SU-DHL-6 (cell line): ENCODE measurements at regions not wholly inside any gene's neighbourhood (a gene's known extent, or its start where the extent isn't known, plus 50 kb on each side); places are given as distances from the start of the nearest gene placed in this dataset.

ENCODE experiments used
- H2AFZ ChIP-seq: fragments of 200-600 bp; sonication (generic); 2 replicates; pipeline ENCODE4 v1.6.1; 2014; ENCODE audit warnings: low read depth, mild to moderate bottlenecking, moderate library complexity, mixed read lengths, antibody characterized with exemption, low read length; ENCODE audit not compliant: severe bottlenecking
- H3F3A ChIP-seq: fragments of 200-600 bp; shearing (Covaris generic); 2 replicates; pipeline ENCODE4 v1.6.0; 2016; ENCODE audit warnings: antibody characterized with exemption, mild to moderate bottlenecking; ENCODE audit not compliant: insufficient read depth
- H3K27ac ChIP-seq: fragments of 200-600 bp; sonication (generic); 2 replicates; pipeline ENCODE4 v1.5.1; 2016; ENCODE audit warnings: low read depth, mild to moderate bottlenecking, low read length, moderate library complexity, mixed read lengths
- H3K27me3 ChIP-seq: fragments of 200-600 bp; sonication (generic), shearing (Covaris generic); 2 replicates; pipeline ENCODE4 v1.6.0; 2014; ENCODE audit warnings: mild to moderate bottlenecking, low read length
- H3K36me3 ChIP-seq: fragments of 200-600 bp; sonication (generic); 2 replicates; pipeline ENCODE4 v1.6.1; 2014; ENCODE audit warnings: mild to moderate bottlenecking, low read length, mixed read lengths
- H3K4me2 ChIP-seq: fragments of 300-600, 200-600 bp; shearing (Covaris generic), sonication (generic); 2 replicates; pipeline ENCODE4 v1.6.0; 2014; ENCODE audit warnings: low read length, low read depth, mild to moderate bottlenecking; ENCODE audit not compliant: poor library complexity, severe bottlenecking
- H3K4me3 ChIP-seq: fragments of 200-600 bp; sonication (generic); 2 replicates; pipeline ENCODE4 v1.5.1; 2014; ENCODE audit warnings: antibody characterized with exemption, low read length, mild to moderate bottlenecking, mixed read lengths; ENCODE audit not compliant: insufficient read depth, poor library complexity, severe bottlenecking
- H3K79me2 ChIP-seq: fragments of 200-600 bp; sonication (generic); 2 replicates; pipeline ENCODE4 v1.6.1; 2014; ENCODE audit warnings: mild to moderate bottlenecking, low read length, moderate library complexity; ENCODE audit not compliant: insufficient read depth
- H3K9ac ChIP-seq: fragments of 200-600 bp; sonication (generic); 2 replicates; pipeline ENCODE4 v1.7.0; 2014; ENCODE audit warnings: mild to moderate bottlenecking, low read length
- H3K9me2 ChIP-seq: fragments of 200-600 bp; sonication (generic); replicated peaks from 2 replicates; pipeline ENCODE4 v1.6.1; 2014; ENCODE audit warnings: low read length; ENCODE audit not compliant: insufficient read depth
- H3K9me3 ChIP-seq: fragments of 200-600 bp; sonication (generic); 2 replicates; pipeline ENCODE4 v1.6.1; 2014; ENCODE audit warnings: low read length, mixed read lengths; ENCODE audit not compliant: insufficient read depth
- H4K20me1 ChIP-seq: fragments of 200-600 bp; sonication (generic); 2 replicates; pipeline ENCODE4 v1.6.1; 2014; ENCODE audit warnings: low read depth, mild to moderate bottlenecking, antibody characterized with exemption, low read length, moderate library complexity, mixed read lengths
- EZH2phosphoT487 ChIP-seq: fragments of 200-600 bp; sonication (generic), shearing (Covaris generic); conservative IDR thresholded peaks from 2 replicates; pipeline ENCODE4 v1.6.1; 2018; ENCODE audit warnings: mild to moderate bottlenecking, antibody characterized with exemption, low read length, moderate library complexity, mixed read lengths
- TF ChIP-seq, protein P1 (sequence below): fragments of 200-600 bp; sonication (generic); IDR thresholded peaks from one replicate; pipeline ENCODE4 v1.5.1; 2017; ENCODE audit warnings: antibody characterized with exemption, mild to moderate bottlenecking, low read length, moderate library complexity; ENCODE audit not compliant: insufficient read depth, poor library complexity, severe bottlenecking

- Histone ChIP-seq H3K9me3 (no peaks in the 10 kb centered on the region), H2AFZ (no peak overlapping the region), H3K4me3 (no peak overlapping the region), H3K4me2 (no peak overlapping the region), H4K20me1 (0 out of 2 replicates have a peak, but pooled peaks cover 4% of the 10 kb centered on the region), H3K27ac (no peak overlapping the region), H3K9ac (no peak overlapping the region), H3F3A (no peaks in the 10 kb centered on the region), H3K9me2 (no peaks in the 10 kb centered on the region), H3K36me3 (no peaks in the 10 kb centered on the region), H3K79me2 (no peaks in the 10 kb centered on the region), H3K27me3 (no peaks in the 10 kb centered on the region)
- TF ChIP-seq, protein P1, sequence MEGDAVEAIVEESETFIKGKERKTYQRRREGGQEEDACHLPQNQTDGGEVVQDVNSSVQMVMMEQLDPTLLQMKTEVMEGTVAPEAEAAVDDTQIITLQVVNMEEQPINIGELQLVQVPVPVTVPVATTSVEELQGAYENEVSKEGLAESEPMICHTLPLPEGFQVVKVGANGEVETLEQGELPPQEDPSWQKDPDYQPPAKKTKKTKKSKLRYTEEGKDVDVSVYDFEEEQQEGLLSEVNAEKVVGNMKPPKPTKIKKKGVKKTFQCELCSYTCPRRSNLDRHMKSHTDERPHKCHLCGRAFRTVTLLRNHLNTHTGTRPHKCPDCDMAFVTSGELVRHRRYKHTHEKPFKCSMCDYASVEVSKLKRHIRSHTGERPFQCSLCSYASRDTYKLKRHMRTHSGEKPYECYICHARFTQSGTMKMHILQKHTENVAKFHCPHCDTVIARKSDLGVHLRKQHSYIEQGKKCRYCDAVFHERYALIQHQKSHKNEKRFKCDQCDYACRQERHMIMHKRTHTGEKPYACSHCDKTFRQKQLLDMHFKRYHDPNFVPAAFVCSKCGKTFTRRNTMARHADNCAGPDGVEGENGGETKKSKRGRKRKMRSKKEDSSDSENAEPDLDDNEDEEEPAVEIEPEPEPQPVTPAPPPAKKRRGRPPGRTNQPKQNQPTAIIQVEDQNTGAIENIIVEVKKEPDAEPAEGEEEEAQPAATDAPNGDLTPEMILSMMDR, result no peak
- no peak for TF ChIP-seq EZH2phosphoT487
These were observed 134.6 kb downstream of the VRK1 start for GRCh38 chr14:96931751-96932150.

DNA sequence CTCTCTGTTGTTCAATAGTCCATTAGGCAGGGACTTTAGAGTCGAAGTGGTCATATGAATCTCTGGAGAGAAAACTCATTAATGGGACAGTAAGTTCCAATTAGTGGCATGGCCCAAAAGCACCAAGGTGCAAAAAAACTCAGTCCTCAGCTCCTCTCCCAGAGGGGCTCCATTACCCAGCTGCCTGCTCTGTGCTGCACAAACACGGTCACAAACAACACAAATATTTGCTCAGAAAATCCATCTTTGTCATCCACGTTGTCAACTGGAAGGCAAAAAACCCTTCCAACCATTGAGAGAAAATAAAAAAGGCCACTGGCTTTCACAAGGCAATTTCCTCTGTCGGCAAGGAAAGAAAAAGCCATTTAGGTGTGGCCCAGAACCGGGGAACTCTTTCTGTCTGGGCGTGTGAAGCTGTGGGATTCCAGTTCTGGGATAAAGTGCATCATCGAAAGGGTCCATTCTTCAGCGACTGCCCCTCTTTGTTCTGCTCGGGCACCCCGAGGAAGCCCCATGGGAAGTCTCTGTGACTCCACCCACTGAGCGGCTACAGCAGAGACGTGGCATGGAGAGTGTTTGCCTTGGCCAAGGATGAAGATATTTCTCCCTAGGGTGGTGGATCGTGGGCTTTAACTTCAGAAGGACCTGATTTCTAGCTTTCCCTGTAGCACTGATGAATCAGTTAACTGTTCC is 137.6 kb downstream of the VRK1 start:
- no peak for TF ChIP-seq EZH2phosphoT487
- TF ChIP-seq, protein P1, result no peak
- H3K27ac ChIP-seq, result no peak overlapping the region
- H3K9me3 ChIP-seq, result no peaks in the 10 kb centered on the region

DNA sequence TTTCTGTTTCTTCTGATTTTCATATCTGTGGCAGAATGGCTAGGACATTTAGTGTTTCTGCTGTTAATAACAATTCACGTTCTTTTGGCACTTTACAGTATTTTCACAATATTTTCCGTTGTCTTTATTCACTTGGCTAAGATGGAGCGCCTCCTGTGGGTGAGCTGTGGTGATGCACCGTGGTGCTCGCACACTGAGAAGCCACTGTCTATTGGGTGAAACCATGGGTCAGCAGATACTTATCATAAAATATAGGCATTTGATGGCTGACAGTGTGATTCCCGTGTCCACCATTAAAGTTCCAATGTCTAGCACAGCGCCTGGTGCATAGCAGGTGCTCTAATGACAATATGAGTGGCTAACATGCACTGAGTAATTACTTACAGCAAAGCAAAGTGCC is 141.8 kb downstream of the VRK1 start:
- Histone ChIP-seq H2AFZ (no peak overlapping the region), H3F3A (no peaks in the 10 kb centered on the region), H3K9me3 (no peaks in the 10 kb centered on the region), H3K79me2 (no peaks in the 10 kb centered on the region), H4K20me1 (no peaks in the 10 kb centered on the region), H3K4me2 (no peak overlapping the region), H3K9ac (no peak overlapping the region), H3K4me3 (no peak overlapping the region), H3K9me2 (no peaks in the 10 kb centered on the region), H3K27ac (no peak overlapping the region), H3K27me3 (no peaks in the 10 kb centered on the region), H3K36me3 (no peaks in the 10 kb centered on the region)
- no peak for TF ChIP-seq EZH2phosphoT487
- TF ChIP-seq, protein P1, result peak; percentile 37

More for the DNA sequence above, 137.6 kb downstream of the VRK1 start:
- no peak overlapping the region for H3K4me3 ChIP-seq
- no peak overlapping the region for H3K4me2 ChIP-seq
- H3K36me3 ChIP-seq, result no peaks in the 10 kb centered on the region
- no peaks in the 10 kb centered on the region for H4K20me1 ChIP-seq
- H3F3A ChIP-seq, result no peaks in the 10 kb centered on the region
- no peaks in the 10 kb centered on the region for H3K27me3 ChIP-seq
- no peak overlapping the region for H3K9ac ChIP-seq
- H2AFZ ChIP-seq, result no peak overlapping the region
- H3K79me2 ChIP-seq, result no peaks in the 10 kb centered on the region
- no peaks in the 10 kb centered on the region for H3K9me2 ChIP-seq
